ENCODE measurements at regions not wholly inside any gene's neighbourhood (a gene's known extent, or its start where the extent isn't known, plus 50 kb on each side); places are given as distances from the start of the nearest gene placed in this dataset.

- DNase-seq (ENCODE audit: low spot score): no peak
Measured at GRCh38 chr1:216866714-216867113, 143.5 kb upstream of the ESRRG start.

GRCh38 chr1:216855810-216856209 is 132.6 kb upstream of the ESRRG start:
- no peak for DNase-seq (ENCODE audit: low spot score)

GRCh38 chr1:216854836-216855484 is 131.7 kb upstream of the ESRRG start:
- no peak for DNase-seq (ENCODE audit: low spot score)

- no peak for DNase-seq (ENCODE audit: low spot score)
Measured at GRCh38 chr1:216851073-216851472, 127.8 kb upstream of the ESRRG start.

- no peak for DNase-seq (ENCODE audit: low spot score)
Measured at GRCh38 chr1:216849146-216849545, 125.9 kb upstream of the ESRRG start.

GRCh38 chr1:216847397-216848036 is 124.3 kb upstream of the ESRRG start:
- no peak for DNase-seq (ENCODE audit: low spot score)

- DNase-seq (ENCODE audit: low spot score): no peak
Measured at GRCh38 chr1:216846339-216846738, 123.1 kb upstream of the ESRRG start.

- DNase-seq (ENCODE audit: low spot score): no peak
Measured at GRCh38 chr1:216843409-216843808, 120.2 kb upstream of the ESRRG start.

- DNase-seq (ENCODE audit: low spot score): no peak
Measured at GRCh38 chr1:216841165-216841564, 117.9 kb upstream of the ESRRG start.

- no peak for DNase-seq (ENCODE audit: low spot score)
Measured at GRCh38 chr1:216836316-216836715, 113.1 kb upstream of the ESRRG start.

GRCh38 chr1:216833509-216833908 is 110.3 kb upstream of the ESRRG start:
- no peak for DNase-seq (ENCODE audit: low spot score)

- DNase-seq (ENCODE audit: low spot score): no peak
Measured at GRCh38 chr1:216832192-216832591, 109.0 kb upstream of the ESRRG start.

- no peak for DNase-seq (ENCODE audit: low spot score)
Measured at GRCh38 chr1:216830424-216831210, 107.4 kb upstream of the ESRRG start.

- no peak for DNase-seq (ENCODE audit: low spot score)
Measured at GRCh38 chr1:216827251-216827650, 104.0 kb upstream of the ESRRG start.

GRCh38 chr1:216826646-216827045 is 103.4 kb upstream of the ESRRG start:
- DNase-seq (ENCODE audit: low spot score): no peak

- DNase-seq (ENCODE audit: low spot score): no peak
Measured at GRCh38 chr1:216826214-216826613, 103.0 kb upstream of the ESRRG start.

- no peak for DNase-seq (ENCODE audit: low spot score)
Measured at GRCh38 chr1:216825557-216825956, 102.3 kb upstream of the ESRRG start.

GRCh38 chr1:216824511-216824910 is 101.3 kb upstream of the ESRRG start:
- no peak for DNase-seq (ENCODE audit: low spot score)

- DNase-seq (ENCODE audit: low spot score): no peak
Measured at GRCh38 chr1:216823731-216824130, 100.5 kb upstream of the ESRRG start.

GRCh38 chr1:216822480-216822879 is 99.3 kb upstream of the ESRRG start:
- DNase-seq (ENCODE audit: low spot score): no peak

GRCh38 chr1:216820345-216820744 is 97.1 kb upstream of the ESRRG start:
- DNase-seq (ENCODE audit: low spot score): no peak

GRCh38 chr1:216818284-216818683 is 95.1 kb upstream of the ESRRG start:
- DNase-seq (ENCODE audit: low spot score): no peak

Measured in hematopoietic multipotent progenitor cell treated with erythropoietin and hydrocortisone succinate and interleukin-3 and kit ligand, for 17 days (in vitro differentiated cells).